GM13976 (cell line): ENCODE measurements at regions not wholly inside any gene's neighbourhood (a gene's known extent, or its start where the extent isn't known, plus 50 kb on each side); places are given as distances from the start of the nearest gene placed in this dataset.

Source experiments
- DNase-seq: peaks from one replicate; pipeline ENCODE4 v3.0.0; 2012; ENCODE audit warnings: low spot score
- CTCF ChIP-seq: IDR thresholded peaks from 2 replicates; pipeline ENCODE4 v1.5.1; 2012; ENCODE audit warnings: borderline replicate concordance, mild to moderate bottlenecking; ENCODE audit not compliant: insufficient read depth; ENCODE audit errors: extremely low read depth, missing control alignments, control extremely low read depth
- in situ Hi-C: fragments of 300-500 bp; cut with MboI; formaldehyde crosslinking; loops from one replicate; pipeline ENCODE4 v1.12.0; 2022; ENCODE audit warnings: low sequenced_read_pairs, mixed read lengths, inconsistent platforms; ENCODE audit not compliant: unreplicated experiment

GRCh38 chr6:21953831-21954801 lies 342.7 kb downstream of the PRL start:
- no peak for TF ChIP-seq CTCF
- no peak for DNase-seq
- in situ Hi-C loops: no loop called here

- no peak for TF ChIP-seq CTCF
- no peak for DNase-seq
- in situ Hi-C loops: no loop called here
Measured at GRCh38 chr6:21955053-21955595, 341.7 kb downstream of the PRL start.

- no peak for DNase-seq
- no peak for TF ChIP-seq CTCF
- in situ Hi-C loops: no loop called here
Measured at GRCh38 chr6:21955951-21956350, 340.9 kb downstream of the PRL start.

GRCh38 chr6:21958428-21958827 lies 338.4 kb downstream of the PRL start:
- in situ Hi-C loops: no loop called here
- DNase-seq: no peak
- TF ChIP-seq CTCF: no peak

- no peak for TF ChIP-seq CTCF
- in situ Hi-C loops: no loop called here
- no peak for DNase-seq
Measured at GRCh38 chr6:21961226-21961625, 335.6 kb downstream of the PRL start.

GRCh38 chr6:21965016-21965415 lies 331.8 kb downstream of the PRL start:
- no peak for TF ChIP-seq CTCF
- no peak for DNase-seq
- in situ Hi-C loops: no loop called here
